Suprapubic skin (tissue), 3 donors: ENCODE measurements at regions not wholly inside any gene's neighbourhood (a gene's known extent, or its start where the extent isn't known, plus 50 kb on each side); places are given as distances from the start of the nearest gene placed in this dataset.

Experiments used
- POLR2AphosphoS5 ChIP-seq, 3 donors: sonication (generic); formaldehyde crosslinking; IDR thresholded peaks; one replicate each; pipeline ENCODE4 v1.6.1; 2017; ENCODE audit warnings: antibody characterized with exemption in 3 of 3
- TF ChIP-seq, protein P1 (sequence below), 2 donors: fragments of 200-600 bp in 1 of 2; fragments of 450-650 bp in 1 of 2; sonication (generic) in 1 of 2; IDR thresholded peaks; one replicate each; pipeline ENCODE4 v1.5.1; 2016 to 2019; ENCODE audit warnings: antibody characterized with exemption in 2 of 2, mild to moderate bottlenecking in 1 of 2, moderate library complexity in 1 of 2

DNA sequence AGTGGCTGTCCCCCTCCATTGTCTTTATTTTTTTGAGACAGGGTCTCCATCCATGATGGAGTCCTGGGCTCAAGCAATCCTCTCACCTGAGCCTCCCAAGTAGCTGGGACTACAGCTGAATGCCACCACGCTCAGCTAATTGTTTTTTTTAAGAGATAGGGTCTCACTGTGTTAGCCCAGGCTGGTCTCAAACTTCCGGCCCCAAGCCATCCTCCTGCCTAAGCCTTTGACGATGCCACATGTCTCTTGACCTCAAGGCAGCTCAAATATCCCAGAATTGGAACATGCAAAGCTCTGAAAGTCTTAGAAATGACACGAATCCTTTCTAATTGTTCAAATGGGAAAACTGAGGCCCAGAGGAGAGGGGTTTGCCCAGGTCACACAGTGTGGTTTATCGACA, 75.4 kb upstream of the ZNF423 start:
- no peak for TF ChIP-seq POLR2AphosphoS5 (IDR thresholded peaks at IDR 0.05)
- TF ChIP-seq, protein P1, sequence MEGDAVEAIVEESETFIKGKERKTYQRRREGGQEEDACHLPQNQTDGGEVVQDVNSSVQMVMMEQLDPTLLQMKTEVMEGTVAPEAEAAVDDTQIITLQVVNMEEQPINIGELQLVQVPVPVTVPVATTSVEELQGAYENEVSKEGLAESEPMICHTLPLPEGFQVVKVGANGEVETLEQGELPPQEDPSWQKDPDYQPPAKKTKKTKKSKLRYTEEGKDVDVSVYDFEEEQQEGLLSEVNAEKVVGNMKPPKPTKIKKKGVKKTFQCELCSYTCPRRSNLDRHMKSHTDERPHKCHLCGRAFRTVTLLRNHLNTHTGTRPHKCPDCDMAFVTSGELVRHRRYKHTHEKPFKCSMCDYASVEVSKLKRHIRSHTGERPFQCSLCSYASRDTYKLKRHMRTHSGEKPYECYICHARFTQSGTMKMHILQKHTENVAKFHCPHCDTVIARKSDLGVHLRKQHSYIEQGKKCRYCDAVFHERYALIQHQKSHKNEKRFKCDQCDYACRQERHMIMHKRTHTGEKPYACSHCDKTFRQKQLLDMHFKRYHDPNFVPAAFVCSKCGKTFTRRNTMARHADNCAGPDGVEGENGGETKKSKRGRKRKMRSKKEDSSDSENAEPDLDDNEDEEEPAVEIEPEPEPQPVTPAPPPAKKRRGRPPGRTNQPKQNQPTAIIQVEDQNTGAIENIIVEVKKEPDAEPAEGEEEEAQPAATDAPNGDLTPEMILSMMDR (IDR thresholded peaks at IDR 0.05): no peak
